ENCODE measurements at regions not wholly inside any gene's neighbourhood (a gene's known extent, or its start where the extent isn't known, plus 50 kb on each side); places are given as distances from the start of the nearest gene placed in this dataset.
A peak's percentile ranks its signal among the peaks of the same experiment; 100 is the strongest.

DNA sequence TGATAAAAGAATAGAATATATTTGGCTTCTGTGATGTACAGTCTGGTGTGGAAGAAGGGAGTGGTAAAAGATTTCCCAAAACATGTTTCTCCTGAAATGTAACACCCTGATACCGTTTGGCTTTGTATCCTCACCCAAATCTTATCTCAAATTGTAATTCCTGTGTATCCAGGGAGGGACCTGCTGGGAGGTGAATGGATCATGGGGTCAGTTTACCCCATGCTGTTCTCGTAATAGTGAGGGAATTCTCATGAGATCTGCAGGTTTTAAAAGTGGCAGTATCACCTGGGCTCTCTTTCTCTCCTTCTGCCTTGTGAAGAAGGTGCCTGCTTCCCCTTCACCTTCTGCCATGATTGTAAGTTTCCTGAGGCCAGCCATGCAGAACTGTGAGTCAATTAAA is 1070.8 kb downstream of the IGSF11 start:
- no peaks in the 10 kb centered on the region for H3K36me3 ChIP-seq (ENCODE audit: control insufficient read depth, low read depth, low read length)
- peaks cover 6% of the 10 kb centered on the region for H3K4me1 ChIP-seq (ENCODE audit: control insufficient read depth, low read depth, low read length)
- no peak overlapping the region for H3K27ac ChIP-seq (ENCODE audit: low read length)

DNA sequence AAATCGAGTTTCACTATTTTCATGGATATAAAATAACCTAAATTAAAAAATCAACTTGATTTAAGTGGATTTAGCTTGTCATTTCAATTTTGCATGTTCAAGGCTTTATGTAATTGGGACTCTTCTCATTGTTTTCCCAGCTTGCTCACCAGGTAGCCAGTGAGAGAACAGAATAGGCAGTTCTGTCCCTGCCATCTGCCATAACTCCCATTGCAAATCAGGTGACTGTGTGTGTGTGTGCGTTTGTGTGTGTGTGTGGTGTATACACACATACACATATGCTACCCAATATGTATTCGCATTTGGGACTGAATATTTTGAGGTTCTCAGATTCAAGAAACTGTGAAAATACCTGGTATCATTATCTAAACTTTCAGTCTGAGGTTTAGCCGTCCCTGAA is 1069.8 kb downstream of the IGSF11 start:
- no peak overlapping the region for H3K27ac ChIP-seq (ENCODE audit: low read length)
- H3K4me3 ChIP-seq (ENCODE audit: low read length) = no peak overlapping the region
- no peaks in the 10 kb centered on the region for H3K27me3 ChIP-seq (ENCODE audit: control insufficient read depth, insufficient read depth, low read length)
- H3K4me1 ChIP-seq (ENCODE audit: control insufficient read depth, low read depth, low read length) = peaks cover 6% of the 10 kb centered on the region
- H3K9me3 ChIP-seq (ENCODE audit: control insufficient read depth, low read depth, low read length) = no peaks in the 10 kb centered on the region
- no peaks in the 10 kb centered on the region for H3K36me3 ChIP-seq (ENCODE audit: control insufficient read depth, low read depth, low read length)
- H3K9ac ChIP-seq (ENCODE audit: low read length) = no peak overlapping the region

More for the DNA sequence above, 1070.8 kb downstream of the IGSF11 start:
- H3K4me3 ChIP-seq (ENCODE audit: low read length) = no peak overlapping the region
- H3K9ac ChIP-seq (ENCODE audit: low read length) = no peak overlapping the region
- no peaks in the 10 kb centered on the region for H3K27me3 ChIP-seq (ENCODE audit: control insufficient read depth, insufficient read depth, low read length)
- H3K9me3 ChIP-seq (ENCODE audit: control insufficient read depth, low read depth, low read length) = no peaks in the 10 kb centered on the region

DNA sequence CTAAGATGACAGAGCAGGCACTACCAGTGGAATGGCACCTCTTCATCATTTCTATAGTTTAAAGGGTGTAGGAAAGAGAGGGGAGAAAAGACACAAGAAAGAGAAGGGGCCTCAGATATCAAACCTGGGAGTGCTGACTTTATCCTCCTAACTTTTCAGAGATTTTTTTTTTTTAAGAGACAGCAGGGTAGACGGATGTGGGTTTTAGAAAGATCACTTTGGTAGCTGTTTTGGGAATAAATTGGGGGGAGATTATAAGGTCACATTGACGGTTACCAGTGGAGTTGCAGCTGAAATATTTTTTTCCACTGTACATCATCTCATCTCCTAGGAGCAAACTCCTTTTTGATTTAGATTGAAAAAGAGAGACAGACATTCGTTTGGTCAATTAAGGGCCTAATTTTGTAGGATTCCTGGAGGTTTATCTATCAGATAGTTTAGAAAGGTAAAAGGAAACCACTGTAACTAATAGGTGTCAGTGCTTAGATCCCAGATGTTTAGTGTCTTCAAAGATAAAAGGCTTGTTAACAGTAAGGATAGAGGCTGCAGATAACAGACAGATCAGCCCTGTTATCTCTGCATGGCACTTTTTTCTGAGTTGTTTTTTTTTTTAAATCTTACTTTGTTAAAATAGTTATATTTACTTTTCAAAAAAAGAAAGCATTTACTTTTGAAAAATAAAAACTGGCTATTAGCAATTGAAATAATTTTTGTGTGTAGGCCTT is 1057.0 kb downstream of the IGSF11 start:
- Histone ChIP-seq H3K36me3 (ENCODE audit: control insufficient read depth, low read depth, low read length) (no peaks in the 10 kb centered on the region), H3K9me3 (ENCODE audit: control insufficient read depth, low read depth, low read length) (no peaks in the 10 kb centered on the region), H3K4me3 (ENCODE audit: low read length) (no peak overlapping the region), H3K27me3 (ENCODE audit: control insufficient read depth, insufficient read depth, low read length) (no peaks in the 10 kb centered on the region), H3K27ac (ENCODE audit: low read length) (no peak overlapping the region), H3K4me1 (ENCODE audit: control insufficient read depth, low read depth, low read length) (no peaks in the 10 kb centered on the region), H3K9ac (ENCODE audit: low read length) (no peak overlapping the region)

DNA sequence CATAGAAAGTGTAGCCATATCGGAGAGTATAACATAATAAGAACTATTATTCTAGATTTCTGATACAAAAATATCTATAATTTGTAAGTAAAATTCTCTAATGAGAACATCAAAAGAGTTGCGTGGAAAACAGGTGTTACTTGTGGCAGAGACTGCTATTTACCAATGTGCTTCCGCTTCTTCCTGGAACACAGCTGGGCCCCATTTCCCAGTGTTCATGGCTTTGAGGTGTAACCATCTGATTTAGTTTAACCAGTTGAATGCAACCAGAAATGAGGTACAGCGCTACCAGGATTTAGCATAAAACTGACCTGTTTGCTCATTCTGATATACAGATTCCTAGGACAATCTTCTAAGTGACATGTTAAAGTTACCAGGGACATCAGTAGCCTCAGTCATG is 1055.2 kb downstream of the IGSF11 start:
- no peaks in the 10 kb centered on the region for H3K9me3 ChIP-seq (ENCODE audit: control insufficient read depth, low read depth, low read length)
- H3K36me3 ChIP-seq (ENCODE audit: control insufficient read depth, low read depth, low read length) = no peaks in the 10 kb centered on the region
- H3K4me3 ChIP-seq (ENCODE audit: low read length) = no peak overlapping the region
- H3K4me1 ChIP-seq (ENCODE audit: control insufficient read depth, low read depth, low read length) = no peaks in the 10 kb centered on the region
- H3K9ac ChIP-seq (ENCODE audit: low read length) = no peak overlapping the region
- no peak overlapping the region for H3K27ac ChIP-seq (ENCODE audit: low read length)
- no peaks in the 10 kb centered on the region for H3K27me3 ChIP-seq (ENCODE audit: control insufficient read depth, insufficient read depth, low read length)

DNA sequence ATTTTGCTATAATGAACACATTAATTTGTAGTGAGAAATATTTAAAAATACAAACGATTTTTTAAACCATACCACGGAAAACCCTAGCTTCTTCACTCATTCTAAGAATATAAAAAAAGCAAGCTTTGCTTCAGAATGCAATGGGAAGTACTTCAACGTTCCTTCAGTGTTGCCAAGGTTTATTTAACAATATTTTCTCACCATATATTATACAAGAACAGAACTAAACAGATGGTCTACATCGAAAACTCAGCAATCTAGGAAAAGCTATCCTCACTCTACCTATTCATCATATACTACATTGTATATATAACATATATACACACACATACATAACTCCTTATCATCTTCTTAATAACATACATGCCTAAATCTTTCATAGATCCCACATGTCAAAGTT is 1047.4 kb downstream of the IGSF11 start:
- H3K4me1 ChIP-seq (ENCODE audit: control insufficient read depth, low read depth, low read length) = no peaks in the 10 kb centered on the region
- no peak overlapping the region for H3K4me3 ChIP-seq (ENCODE audit: low read length)
- no peaks in the 10 kb centered on the region for H3K27me3 ChIP-seq (ENCODE audit: control insufficient read depth, insufficient read depth, low read length)
- no peak overlapping the region for H3K27ac ChIP-seq (ENCODE audit: low read length)
- no peaks in the 10 kb centered on the region for H3K9me3 ChIP-seq (ENCODE audit: control insufficient read depth, low read depth, low read length)
- no peaks in the 10 kb centered on the region for H3K36me3 ChIP-seq (ENCODE audit: control insufficient read depth, low read depth, low read length)
- no peak overlapping the region for H3K9ac ChIP-seq (ENCODE audit: low read length)

DNA sequence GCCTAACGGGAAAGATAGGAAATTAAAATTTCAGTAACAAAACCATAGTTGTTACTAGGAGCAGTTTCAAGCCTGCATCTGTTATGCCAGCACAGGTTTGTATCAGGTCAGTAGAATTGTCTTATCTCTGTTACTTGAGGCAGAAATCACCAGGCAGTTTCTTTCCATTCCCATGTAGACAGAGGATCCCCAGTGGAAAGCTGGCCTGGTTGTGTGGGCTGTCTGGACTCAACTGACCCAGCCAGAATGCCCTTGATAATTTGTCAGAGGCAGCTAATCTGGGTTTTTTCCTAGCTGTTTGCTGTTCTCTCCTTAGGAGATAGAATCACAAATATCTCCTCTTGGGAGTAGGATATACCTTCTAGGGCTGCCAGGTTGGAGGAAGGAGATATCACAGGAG is 1044.7 kb downstream of the IGSF11 start:
- Histone ChIP-seq H3K27me3 (ENCODE audit: control insufficient read depth, insufficient read depth, low read length) (peaks cover 2% of the 10 kb centered on the region), H3K36me3 (ENCODE audit: control insufficient read depth, low read depth, low read length) (no peaks in the 10 kb centered on the region), H3K9me3 (ENCODE audit: control insufficient read depth, low read depth, low read length) (no peaks in the 10 kb centered on the region), H3K9ac (ENCODE audit: low read length) (no peak overlapping the region), H3K27ac (ENCODE audit: low read length) (no peak overlapping the region), H3K4me3 (ENCODE audit: low read length) (no peak overlapping the region), H3K4me1 (ENCODE audit: control insufficient read depth, low read depth, low read length) (no peaks in the 10 kb centered on the region)

DNA sequence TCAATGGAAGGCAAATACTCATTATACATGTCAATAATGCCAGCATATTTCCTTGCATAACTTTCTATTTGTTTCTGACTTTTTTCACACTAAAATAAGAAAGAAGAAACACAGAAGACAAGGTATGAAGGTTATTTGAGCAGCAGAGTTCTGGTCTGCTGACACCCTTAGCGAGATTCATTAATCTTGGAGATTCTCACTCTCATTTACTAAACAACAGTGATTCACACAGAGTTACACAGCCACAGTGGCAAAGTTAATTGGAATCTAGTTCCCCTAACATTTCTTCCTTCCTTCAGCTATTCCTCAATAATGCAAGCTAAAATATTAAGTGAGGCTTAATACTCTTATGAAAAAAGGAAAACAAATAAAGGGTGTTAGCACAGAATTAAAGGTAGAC is 1044.0 kb downstream of the IGSF11 start:
- no peak overlapping the region for H3K27ac ChIP-seq (ENCODE audit: low read length)
- H3K9me3 ChIP-seq (ENCODE audit: control insufficient read depth, low read depth, low read length) = no peaks in the 10 kb centered on the region
- H3K27me3 ChIP-seq (ENCODE audit: control insufficient read depth, insufficient read depth, low read length) = peaks cover 8% of the 10 kb centered on the region
- no peak overlapping the region for H3K9ac ChIP-seq (ENCODE audit: low read length)
- no peaks in the 10 kb centered on the region for H3K36me3 ChIP-seq (ENCODE audit: control insufficient read depth, low read depth, low read length)
- no peaks in the 10 kb centered on the region for H3K4me1 ChIP-seq (ENCODE audit: control insufficient read depth, low read depth, low read length)
- H3K4me3 ChIP-seq (ENCODE audit: low read length) = no peak overlapping the region

DNA sequence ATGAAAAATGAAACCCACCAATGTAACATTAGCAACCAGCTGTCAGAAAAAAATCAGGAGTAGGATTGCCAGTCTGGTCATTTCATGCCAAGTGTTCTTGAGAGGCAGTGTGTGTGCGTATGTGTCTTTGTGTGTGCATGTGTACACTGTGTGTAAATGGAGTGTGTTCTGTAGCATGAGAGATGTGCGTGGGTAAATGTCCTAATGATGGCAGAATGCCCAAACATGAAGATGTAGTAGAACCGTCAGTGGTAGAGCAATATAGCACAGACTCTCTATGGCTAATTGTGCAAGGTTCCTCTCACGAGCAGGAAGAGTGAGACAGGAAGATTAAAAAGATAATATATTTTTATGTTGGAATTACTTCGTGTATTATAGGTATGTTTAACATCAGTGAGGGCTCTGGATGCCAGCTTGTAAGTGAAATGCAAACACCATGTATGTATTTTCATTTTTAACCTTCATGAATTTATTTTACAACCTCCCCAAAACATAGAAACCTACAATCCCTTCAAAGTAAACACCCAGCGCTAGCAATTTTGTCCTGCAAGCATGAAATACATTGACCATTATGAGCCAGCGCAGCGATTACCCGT is 1038.7 kb downstream of the IGSF11 start:
- H3K9ac ChIP-seq (ENCODE audit: low read length) = no peak overlapping the region
- no peaks in the 10 kb centered on the region for H3K36me3 ChIP-seq (ENCODE audit: control insufficient read depth, low read depth, low read length)
- H3K27me3 ChIP-seq (ENCODE audit: control insufficient read depth, insufficient read depth, low read length) = peaks cover 27% of the 10 kb centered on the region
- no peaks in the 10 kb centered on the region for H3K9me3 ChIP-seq (ENCODE audit: control insufficient read depth, low read depth, low read length)
- H3K4me1 ChIP-seq (ENCODE audit: control insufficient read depth, low read depth, low read length) = peaks cover 2% of the 10 kb centered on the region
- H3K27ac ChIP-seq (ENCODE audit: low read length) = no peak overlapping the region
- peak overlapping the region; percentile 77 for H3K4me3 ChIP-seq (ENCODE audit: low read length)

DNA sequence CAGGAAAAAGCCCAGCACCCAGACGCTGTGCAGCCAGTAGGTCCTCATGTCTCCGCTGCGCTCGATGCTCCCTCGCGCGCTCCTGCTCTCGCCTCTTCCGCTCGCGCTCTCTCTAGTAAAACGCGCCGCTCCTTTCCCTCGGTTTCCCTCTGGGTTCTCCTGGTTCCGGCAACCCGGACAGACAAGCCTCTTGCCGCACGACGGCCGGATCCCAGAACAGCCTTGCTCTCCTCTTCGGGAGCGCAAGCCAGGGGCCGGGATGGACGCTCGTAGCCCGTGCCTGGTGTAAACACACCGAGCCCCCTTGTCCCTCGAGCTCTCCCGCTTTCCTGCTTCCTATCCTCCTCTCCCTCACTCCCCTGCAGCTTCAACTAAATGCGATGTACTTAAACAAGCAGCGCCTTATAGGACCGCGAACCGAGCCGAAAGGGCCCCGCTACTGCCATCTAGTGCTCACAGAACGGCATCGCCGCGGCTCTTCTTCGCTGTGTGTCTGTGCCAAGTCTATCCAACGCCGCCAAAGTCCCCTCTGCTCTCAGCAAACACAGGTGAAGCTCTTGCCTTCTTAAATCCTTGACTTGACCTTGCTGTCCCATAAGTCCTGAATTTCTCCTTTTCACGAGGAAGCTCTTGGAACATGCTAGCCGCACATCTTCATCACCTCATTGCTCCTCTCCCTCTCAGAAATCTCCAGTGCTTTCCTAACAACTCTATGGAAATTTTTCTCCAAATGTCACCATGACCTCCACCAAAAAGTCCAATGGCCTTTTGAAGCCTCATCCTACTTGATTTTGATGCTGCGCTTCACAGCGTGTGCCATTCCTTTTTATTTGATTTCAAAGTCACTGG is 1037.2 kb downstream of the IGSF11 start:
- H3K9me3 ChIP-seq (ENCODE audit: control insufficient read depth, low read depth, low read length) = no peaks in the 10 kb centered on the region
- H3K27me3 ChIP-seq (ENCODE audit: control insufficient read depth, insufficient read depth, low read length) = peaks cover 27% of the 10 kb centered on the region
- H3K27ac ChIP-seq (ENCODE audit: low read length) = no peak overlapping the region
- peaks cover 2% of the 10 kb centered on the region for H3K4me1 ChIP-seq (ENCODE audit: control insufficient read depth, low read depth, low read length)
- H3K9ac ChIP-seq (ENCODE audit: low read length) = peak overlapping the region; percentile 28
- H3K36me3 ChIP-seq (ENCODE audit: control insufficient read depth, low read depth, low read length) = no peaks in the 10 kb centered on the region
- H3K4me3 ChIP-seq (ENCODE audit: low read length) = peak overlapping the region; percentile 77

DNA sequence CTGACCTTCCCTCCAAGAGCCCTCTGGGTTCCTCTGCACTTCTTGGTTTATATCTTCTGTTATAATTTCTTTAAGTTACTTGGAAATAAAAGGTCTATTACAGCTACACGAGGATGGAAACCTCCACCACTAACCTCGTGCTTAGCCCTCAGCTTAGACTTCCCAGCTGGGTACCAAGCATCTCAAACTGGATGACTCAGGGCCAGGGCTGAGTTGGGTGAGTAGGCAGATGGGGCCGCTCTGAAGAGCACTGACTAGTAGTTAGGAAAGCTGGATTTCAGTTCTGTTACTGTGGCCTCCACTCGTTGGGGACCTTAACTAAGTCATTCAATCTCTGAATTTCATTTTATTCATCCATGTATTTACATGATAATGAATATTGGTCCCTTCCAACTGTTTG is 1036.6 kb downstream of the IGSF11 start:
- H3K27me3 ChIP-seq (ENCODE audit: control insufficient read depth, insufficient read depth, low read length) = peaks cover 27% of the 10 kb centered on the region
- peaks cover 2% of the 10 kb centered on the region for H3K4me1 ChIP-seq (ENCODE audit: control insufficient read depth, low read depth, low read length)
- no peak overlapping the region for H3K4me3 ChIP-seq (ENCODE audit: low read length)
- no peak overlapping the region for H3K27ac ChIP-seq (ENCODE audit: low read length)
- H3K9me3 ChIP-seq (ENCODE audit: control insufficient read depth, low read depth, low read length) = no peaks in the 10 kb centered on the region
- H3K9ac ChIP-seq (ENCODE audit: low read length) = no peak overlapping the region
- no peaks in the 10 kb centered on the region for H3K36me3 ChIP-seq (ENCODE audit: control insufficient read depth, low read depth, low read length)

DNA sequence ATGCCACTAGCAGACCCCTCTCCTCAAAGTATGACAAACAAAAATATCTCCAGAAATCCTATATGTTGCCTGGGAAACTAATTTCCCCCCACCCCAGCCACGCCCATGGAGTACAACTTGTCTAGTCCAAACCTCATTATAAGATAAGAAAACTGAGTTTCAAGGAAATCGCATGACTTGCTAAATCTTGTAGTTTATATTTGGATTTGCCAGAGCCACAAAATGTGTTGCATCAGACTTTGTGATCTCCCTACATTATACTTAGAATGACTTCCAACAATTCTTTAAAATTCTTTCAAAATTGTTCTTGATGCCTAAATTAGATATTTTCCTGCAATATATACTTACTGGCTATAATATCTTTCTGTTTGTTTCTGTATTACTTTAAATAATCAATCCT is 1034.4 kb downstream of the IGSF11 start:
- Histone ChIP-seq H3K4me3 (ENCODE audit: low read length) (no peak overlapping the region), H3K36me3 (ENCODE audit: control insufficient read depth, low read depth, low read length) (no peaks in the 10 kb centered on the region), H3K9ac (ENCODE audit: low read length) (no peak overlapping the region), H3K9me3 (ENCODE audit: control insufficient read depth, low read depth, low read length) (no peaks in the 10 kb centered on the region), H3K4me1 (ENCODE audit: control insufficient read depth, low read depth, low read length) (peaks cover 2% of the 10 kb centered on the region), H3K27me3 (ENCODE audit: control insufficient read depth, insufficient read depth, low read length) (peaks cover 23% of the 10 kb centered on the region), H3K27ac (ENCODE audit: low read length) (no peak overlapping the region)

Data from iPS-18a (cell line).